Smooth muscle cell (in vitro differentiated cells): ENCODE measurements at regions not wholly inside any gene's neighbourhood (a gene's known extent, or its start where the extent isn't known, plus 50 kb on each side); places are given as distances from the start of the nearest gene placed in this dataset.

Source experiments
- DNase-seq: peaks from one replicate; lab custom pipeline; 2025; ENCODE audit not compliant: unreplicated experiment; lab: John Stamatoyannopoulos, UW
- H2AFZ ChIP-seq: fragments of 200-600 bp; sonication (generic); 2 replicates; pipeline ENCODE4 v1.6.0; 2016; ENCODE audit warnings: antibody characterized with exemption, low read depth, mild to moderate bottlenecking
- H3F3A ChIP-seq: fragments of 200-600 bp; sonication (generic); 2 replicates; pipeline ENCODE4 v1.6.0; 2017; ENCODE audit warnings: antibody characterized with exemption, low read depth
- H3K27ac ChIP-seq: fragments of 200-600 bp; sonication (generic); 2 replicates; pipeline ENCODE4 v1.5.1; 2016; ENCODE audit warnings: low read depth, mild to moderate bottlenecking
- H3K27me3 ChIP-seq: fragments of 200-600 bp; sonication (generic); 2 replicates; pipeline ENCODE4 v1.6.1; 2016; ENCODE audit warnings: low read depth, mild to moderate bottlenecking
- H3K36me3 ChIP-seq: fragments of 200-600 bp; sonication (generic); 2 replicates; pipeline ENCODE4 v1.5.1; 2016; ENCODE audit warnings: low read depth
- H3K4me1 ChIP-seq: fragments of 200-600 bp; sonication (generic); 2 replicates; pipeline ENCODE4 v1.5.1; 2016; ENCODE audit warnings: low read depth
- H3K4me2 ChIP-seq: fragments of 200-600 bp; sonication (generic); 2 replicates; pipeline ENCODE4 v1.6.0; 2016; ENCODE audit warnings: mild to moderate bottlenecking
- H3K4me3 ChIP-seq: fragments of 200-600 bp; sonication (generic); 2 replicates; pipeline ENCODE4 v1.5.1; 2016; ENCODE audit warnings: mild to moderate bottlenecking
- H3K79me2 ChIP-seq: fragments of 200-600 bp; sonication (generic); 2 replicates; pipeline ENCODE4 v1.6.0; 2016; ENCODE audit warnings: low read depth, mild to moderate bottlenecking
- H3K9ac ChIP-seq: fragments of 200-600 bp; sonication (generic); 2 replicates; pipeline ENCODE4 v1.6.0; 2016; ENCODE audit warnings: low read depth
- H3K9me3 ChIP-seq: fragments of 200-600 bp; sonication (generic); replicated peaks from 2 replicates; pipeline ENCODE4 v1.5.1; 2016; ENCODE audit warnings: low read depth
- H4K20me1 ChIP-seq: fragments of 200-600 bp; sonication (generic); 2 replicates; pipeline ENCODE4 v1.6.0; 2016; ENCODE audit warnings: low read depth
- CTCF ChIP-seq: fragments of 200-600 bp; sonication (generic); IDR thresholded peaks from 2 replicates; pipeline ENCODE4 v1.5.1; 2017; ENCODE audit warnings: borderline replicate concordance, mild to moderate bottlenecking, antibody characterized with exemption; ENCODE audit not compliant: insufficient read depth, poor library complexity, severe bottlenecking
- WGBS: methylation state at CpG from one replicate; pipeline ENCODE4 v1.1.7; 2016; ENCODE audit warnings: low lambda C conversion rate; 5-methylcytosine and 5-hydroxymethylcytosine counted together

GRCh38 chr9:23496489-23497136 lies 329.4 kb downstream of the ELAVL2 start:
- WGBS = 91% methylated on average over 2 of the region's 2 CpGs
- Histone ChIP-seq H3K9ac (no peak overlapping the region), H3K27ac (no peak overlapping the region), H2AFZ (no peak overlapping the region), H3K4me3 (no peak overlapping the region), H3K36me3 (no peaks in the 10 kb centered on the region), H3K79me2 (no peaks in the 10 kb centered on the region), H3K4me1 (no peaks in the 10 kb centered on the region), H3K9me3 (no peaks in the 10 kb centered on the region), H3K27me3 (no peaks in the 10 kb centered on the region), H4K20me1 (no peaks in the 10 kb centered on the region), H3K4me2 (no peak overlapping the region), H3F3A (no peaks in the 10 kb centered on the region)
- DNase-seq = no peak
- TF ChIP-seq CTCF = no peak

GRCh38 chr9:23497137-23497504 lies 328.9 kb downstream of the ELAVL2 start:
- Histone ChIP-seq H4K20me1 (no peaks in the 10 kb centered on the region), H3K4me1 (no peaks in the 10 kb centered on the region), H2AFZ (no peak overlapping the region), H3K27me3 (no peaks in the 10 kb centered on the region), H3K9me3 (no peaks in the 10 kb centered on the region), H3K79me2 (no peaks in the 10 kb centered on the region), H3F3A (no peaks in the 10 kb centered on the region), H3K27ac (no peak overlapping the region), H3K36me3 (no peaks in the 10 kb centered on the region), H3K4me2 (no peak overlapping the region), H3K4me3 (no peak overlapping the region), H3K9ac (no peak overlapping the region)
- WGBS = 86% methylated on average over 4 of the region's 4 CpGs
- no peak for TF ChIP-seq CTCF
- DNase-seq = no peak

- H3K4me3 ChIP-seq = no peak overlapping the region
- WGBS = 93% methylated on average over 1 of the region's 1 CpG
- no peak overlapping the region for H2AFZ ChIP-seq
- no peaks in the 10 kb centered on the region for H4K20me1 ChIP-seq
- no peaks in the 10 kb centered on the region for H3K4me1 ChIP-seq
- H3K27ac ChIP-seq = no peak overlapping the region
- no peak for DNase-seq
- H3K9ac ChIP-seq = no peak overlapping the region
- no peak overlapping the region for H3K4me2 ChIP-seq
- H3K36me3 ChIP-seq = no peaks in the 10 kb centered on the region
- H3K79me2 ChIP-seq = no peaks in the 10 kb centered on the region
- H3F3A ChIP-seq = no peaks in the 10 kb centered on the region
- no peak for TF ChIP-seq CTCF
- H3K9me3 ChIP-seq = no peaks in the 10 kb centered on the region
- H3K27me3 ChIP-seq = no peaks in the 10 kb centered on the region
These were observed 324.0 kb downstream of the ELAVL2 start for GRCh38 chr9:23502004-23502403.

- DNase-seq = no peak
- no peak for TF ChIP-seq CTCF
- H3K9me3 ChIP-seq = no peaks in the 10 kb centered on the region
- 87% methylated on average over 3 of the region's 3 CpGs for WGBS
- H3K27me3 ChIP-seq = no peaks in the 10 kb centered on the region
- no peak overlapping the region for H3K9ac ChIP-seq
- H3K4me3 ChIP-seq = no peak overlapping the region
- H3K79me2 ChIP-seq = no peaks in the 10 kb centered on the region
- no peaks in the 10 kb centered on the region for H3K36me3 ChIP-seq
- peaks cover 13% of the 10 kb centered on the region for H3K4me1 ChIP-seq
- no peak overlapping the region for H3K4me2 ChIP-seq
- H3K27ac ChIP-seq = no peak overlapping the region
- H4K20me1 ChIP-seq = no peaks in the 10 kb centered on the region
- no peaks in the 10 kb centered on the region for H3F3A ChIP-seq
- no peak overlapping the region for H2AFZ ChIP-seq
These were observed 303.1 kb downstream of the ELAVL2 start for GRCh38 chr9:23522952-23523351.
